CD14-positive monocyte (primary cell): ENCODE measurements at regions not wholly inside any gene's neighbourhood (a gene's known extent, or its start where the extent isn't known, plus 50 kb on each side); places are given as distances from the start of the nearest gene placed in this dataset.

Experiments used
- DNase-seq, 3 donors: peaks; one replicate each; pipeline ENCODE4 v3.0.0-alpha.2; 2011 to 2022
- H2AFZ ChIP-seq: 2 replicates; pipeline ENCODE4 v1.6.0; 2012; ENCODE audit warnings: mild to moderate bottlenecking, low read depth, low read length, inconsistent platforms; ENCODE audit not compliant: insufficient read depth, poor library complexity, severe bottlenecking
- H3K27ac ChIP-seq, 2 donors: 1 replicate in 1 of 2; 2 replicates in 1 of 2; pipeline ENCODE4 v1.5.1; 2012 to 2013; ENCODE audit warnings: low read length in 2 of 2, control low read depth in 1 of 2, inconsistent platforms in 1 of 2, low read depth in 1 of 2, mild to moderate bottlenecking in 1 of 2
- H3K27me3 ChIP-seq, 2 donors: one replicate each; pipeline versions ENCODE4 v1.6.0 to v1.6.1; 2011 to 2013; ENCODE audit warnings: low read length in 2 of 2; ENCODE audit not compliant: control insufficient read depth in 2 of 2, insufficient read depth in 2 of 2
- H3K36me3 ChIP-seq, 2 donors: replicated peaks in 1 of 2; 1 replicate in 1 of 2; 2 replicates in 1 of 2; pipeline versions ENCODE4 v1.5.1 to v1.6.1; 2012 to 2013; ENCODE audit warnings: low read length in 2 of 2, control low read depth in 1 of 2, inconsistent platforms in 1 of 2, mild to moderate bottlenecking in 1 of 2; ENCODE audit not compliant: insufficient read depth in 2 of 2, control insufficient read depth in 1 of 2
- H3K4me1 ChIP-seq, 2 donors: 1 replicate in 1 of 2; 2 replicates in 1 of 2; pipeline versions ENCODE4 v1.5.1 to v1.6.1; 2012 to 2013; ENCODE audit warnings: low read length in 2 of 2, control low read depth in 1 of 2, inconsistent platforms in 1 of 2, mild to moderate bottlenecking in 1 of 2, moderate library complexity in 1 of 2; ENCODE audit not compliant: insufficient read depth in 2 of 2, control insufficient read depth in 1 of 2
- H3K4me2 ChIP-seq: replicated peaks from 2 replicates; pipeline ENCODE3; 2012; ENCODE audit warnings: low read length, moderate library complexity, mild to moderate bottlenecking; ENCODE audit not compliant: poor library complexity, severe bottlenecking; ENCODE audit errors: extremely low read depth
- H3K4me3 ChIP-seq, 3 experiments: fragments of 200-600 bp in 1 of 3; sonication (generic) in 1 of 3; replicated peaks in 1 of 3; 1 replicate in 2 of 3; 2 replicates in 1 of 3; pipeline ENCODE4 v1.5.1; 2011 to 2013; ENCODE audit warnings: low read length in 3 of 3, mild to moderate bottlenecking in 3 of 3, control low read depth in 2 of 3, low read depth in 2 of 3, inconsistent platforms in 1 of 3, moderate library complexity in 1 of 3
- H3K79me2 ChIP-seq: 2 replicates; pipeline ENCODE4 v1.6.0; 2012; ENCODE audit warnings: mild to moderate bottlenecking, control low read depth, inconsistent platforms, low read length, moderate library complexity; ENCODE audit not compliant: insufficient read depth
- H3K9ac ChIP-seq: 2 replicates; pipeline ENCODE4 v1.6.0; 2017; ENCODE audit warnings: low read length, mild to moderate bottlenecking; ENCODE audit not compliant: insufficient read depth, poor library complexity, severe bottlenecking
- H3K9me3 ChIP-seq, 2 donors: replicated peaks in 1 of 2; 1 replicate in 1 of 2; 2 replicates in 1 of 2; pipeline versions ENCODE4 v1.5.1 to v1.6.1; 2012 to 2013; ENCODE audit warnings: low read length in 2 of 2, control low read depth in 1 of 2; ENCODE audit not compliant: control insufficient read depth in 1 of 2, insufficient read depth in 1 of 2
- H4K20me1 ChIP-seq: 2 replicates; pipeline ENCODE4 v1.6.0; 2012; ENCODE audit warnings: mild to moderate bottlenecking, low read length, control low read depth, moderate library complexity; ENCODE audit not compliant: insufficient read depth
- H3K27ac Mint-ChIP-seq, 7 donors: one replicate each; pipeline ENCODE4 v1.8.0; 2020; ENCODE audit warnings: mild to moderate bottlenecking in 7 of 7, mixed read lengths in 7 of 7, moderate library complexity in 6 of 7, inconsistent platforms in 2 of 7
- H3K27me3 Mint-ChIP-seq, 3 donors: one replicate each; pipeline ENCODE4 v1.8.0; 2021 to 2022; ENCODE audit warnings: low read depth in 3 of 3, mild to moderate bottlenecking in 3 of 3, mixed read lengths in 3 of 3, moderate library complexity in 3 of 3, inconsistent platforms in 1 of 3
- H3K36me3 Mint-ChIP-seq, 2 donors: one replicate each; pipeline ENCODE4 v1.8.0; 2020; ENCODE audit warnings: mixed read lengths in 2 of 2, inconsistent platforms in 1 of 2, mild to moderate bottlenecking in 1 of 2
- H3K4me1 Mint-ChIP-seq: one replicate; pipeline ENCODE4 v1.8.0; 2020; ENCODE audit warnings: mild to moderate bottlenecking, mixed read lengths
- H3K4me3 Mint-ChIP-seq, 2 donors: one replicate each; pipeline ENCODE4 v1.8.0; 2020; ENCODE audit warnings: mild to moderate bottlenecking in 2 of 2, mixed read lengths in 2 of 2, moderate library complexity in 1 of 2
- H3K9me3 Mint-ChIP-seq, 7 donors: one replicate each; pipeline ENCODE4 v1.8.0; 2020 to 2022; ENCODE audit warnings: mixed read lengths in 7 of 7, mild to moderate bottlenecking in 6 of 7, moderate library complexity in 6 of 7, inconsistent platforms in 2 of 7
- CTCF ChIP-seq: fragments of 200-600 bp; IDR thresholded peaks from one replicate; pipeline ENCODE4 v1.8.0; 2022; ENCODE audit warnings: antibody characterized with exemption, mild to moderate bottlenecking
- WGBS: methylation state at CpG from one replicate; pipeline ENCODE4 v1.1.5; 2013; ENCODE audit warnings: missing lambda C conversion rate; ENCODE audit not compliant: insufficient coverage; 5-methylcytosine and 5-hydroxymethylcytosine counted together
- intact Hi-C, 2 donors: fragments of 100-400 bp; cut with micrococcal nuclease; formaldehyde crosslinking; loops; one replicate each; pipeline versions ENCODE4 v1.15.0 to v1.15.1; 2023

GRCh38 chr5:107204413-107204812, 466.3 kb downstream of the EFNA5 start:
- no peak overlapping the region for H3K9ac ChIP-seq
- H3K4me3 Mint-ChIP-seq, result no peak overlapping the region
- TF ChIP-seq CTCF, result no peak
- no peak overlapping the region for H3K4me2 ChIP-seq
- H3K4me1 ChIP-seq, result no peaks in the 10 kb centered on the region
- H3K27ac Mint-ChIP-seq, result no peak overlapping the region
- DNase-seq, result no peak
- H3K79me2 ChIP-seq, result no peaks in the 10 kb centered on the region
- intact Hi-C loops, result no loop called here
- H3K27ac ChIP-seq, result no peak overlapping the region
- no peak overlapping the region for H3K4me3 ChIP-seq
- H2AFZ ChIP-seq, result no peak overlapping the region
- H3K36me3 Mint-ChIP-seq, result no peaks in the 10 kb centered on the region
- no peaks in the 10 kb centered on the region for H3K4me1 Mint-ChIP-seq
- no peaks in the 10 kb centered on the region for H3K36me3 ChIP-seq
- H4K20me1 ChIP-seq, result no peaks in the 10 kb centered on the region
- H3K27me3 Mint-ChIP-seq, result no peaks in the 10 kb centered on the region
- H3K9me3 Mint-ChIP-seq, result peaks cover 0 to 2% (median 0%) of the 10 kb centered on the region in 7 donors
- no peaks in the 10 kb centered on the region for H3K27me3 ChIP-seq
- WGBS, result 83% methylated on average over 2 of the region's 5 CpGs
- no peaks in the 10 kb centered on the region for H3K9me3 ChIP-seq

GRCh38 chr5:107203243-107203642, 467.5 kb downstream of the EFNA5 start:
- Histone ChIP-seq H2AFZ (no peak overlapping the region), H3K36me3 (no peaks in the 10 kb centered on the region), H3K4me3 (no peak overlapping the region), H3K9me3 (peaks cover 0 to 3% of the 10 kb centered on the region in 2 donors), H3K9ac (no peak overlapping the region), H3K27ac (no peak overlapping the region), H3K4me2 (no peak overlapping the region), H3K4me1 (no peaks in the 10 kb centered on the region), H3K79me2 (no peaks in the 10 kb centered on the region), H3K27me3 (no peaks in the 10 kb centered on the region), H4K20me1 (no peaks in the 10 kb centered on the region)
- peaks cover 0 to 3% (median 0%) of the 10 kb centered on the region in 7 donors for H3K9me3 Mint-ChIP-seq
- WGBS, result no CpG with 5 or more reads among the region's 4 CpGs
- H3K4me1 Mint-ChIP-seq, result no peaks in the 10 kb centered on the region
- TF ChIP-seq CTCF, result no peak
- intact Hi-C loops, result no loop called here
- no peak for DNase-seq
- H3K4me3 Mint-ChIP-seq, result no peak overlapping the region
- H3K27me3 Mint-ChIP-seq, result no peaks in the 10 kb centered on the region
- no peaks in the 10 kb centered on the region for H3K36me3 Mint-ChIP-seq
- H3K27ac Mint-ChIP-seq, result no peak overlapping the region
